ENCODE measurements at regions not wholly inside any gene's neighbourhood (a gene's known extent, or its start where the extent isn't known, plus 50 kb on each side); places are given as distances from the start of the nearest gene placed in this dataset.
A peak's percentile ranks its signal among the peaks of the same experiment; 100 is the strongest.

- no peak for DNase-seq (ENCODE audit: low spot score)
Measured at GRCh38 chr14:98114122-98114895, 1157.7 kb downstream of the BCL11B start.

DNA sequence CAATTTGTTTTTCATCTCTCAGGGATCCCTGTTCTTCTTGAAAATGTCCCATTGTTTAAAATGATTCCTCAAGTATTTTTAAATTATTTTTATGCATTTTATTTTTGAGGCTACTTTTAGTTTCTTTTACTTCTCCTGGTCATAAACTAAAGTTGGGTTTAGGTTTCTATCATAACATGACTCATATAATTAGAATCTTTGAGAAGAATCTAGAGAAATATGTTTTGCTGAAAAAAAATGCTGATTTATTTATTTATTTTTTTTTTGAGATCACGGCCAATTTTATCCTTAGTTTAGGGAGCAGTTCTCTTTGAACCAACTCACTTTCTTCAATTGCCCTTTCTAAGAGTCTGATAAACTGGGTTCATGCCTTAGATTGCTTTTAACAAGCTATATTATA is 1157.1 kb downstream of the BCL11B start:
- no peak for DNase-seq (ENCODE audit: low spot score)

DNA sequence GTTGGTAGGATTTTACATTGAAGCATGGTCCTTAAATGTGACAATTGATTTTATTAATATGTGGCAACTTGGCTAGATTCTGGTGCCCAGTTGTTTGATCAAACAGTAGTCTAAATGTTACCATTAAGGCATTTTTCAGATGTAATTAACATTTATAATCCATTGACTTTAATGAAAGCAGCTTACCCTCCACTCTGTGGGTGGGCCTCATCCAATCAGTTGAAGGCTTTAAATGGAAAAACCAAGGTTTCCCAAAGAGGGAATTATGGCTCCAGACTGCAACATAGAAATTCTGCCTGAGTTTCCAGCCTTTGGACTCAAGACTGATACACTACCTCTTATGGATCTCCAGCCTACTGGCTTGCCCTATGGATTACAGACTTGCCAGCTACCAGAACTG is 1153.2 kb downstream of the BCL11B start:
- DNase-seq (ENCODE audit: low spot score): no peak

DNA sequence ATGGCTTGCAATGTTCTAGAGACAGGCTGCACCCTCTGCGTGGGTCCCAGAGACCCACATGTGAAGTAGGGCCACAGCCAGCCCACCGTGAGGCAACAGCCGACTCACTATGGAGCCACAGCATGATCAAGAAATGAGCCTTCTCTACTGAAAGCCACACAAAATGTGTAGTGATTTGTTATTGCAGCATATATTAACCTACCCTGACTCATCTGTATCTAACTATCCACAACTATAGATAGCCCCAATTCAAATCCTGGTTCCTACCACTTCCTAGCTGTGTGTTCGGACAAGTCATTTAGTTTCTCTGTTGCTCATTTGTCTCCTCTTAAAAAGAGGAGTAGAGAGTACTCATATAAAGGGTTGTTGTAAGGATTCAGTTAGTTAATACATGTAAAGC is 1152.3 kb downstream of the BCL11B start:
- DNase-seq (ENCODE audit: low spot score): no peak

GRCh38 chr14:98120831-98121464 is 1151.0 kb downstream of the BCL11B start:
- no peak for DNase-seq (ENCODE audit: low spot score)

GRCh38 chr14:98122527-98122926 is 1149.5 kb downstream of the BCL11B start:
- DNase-seq (ENCODE audit: low spot score): no peak

DNA sequence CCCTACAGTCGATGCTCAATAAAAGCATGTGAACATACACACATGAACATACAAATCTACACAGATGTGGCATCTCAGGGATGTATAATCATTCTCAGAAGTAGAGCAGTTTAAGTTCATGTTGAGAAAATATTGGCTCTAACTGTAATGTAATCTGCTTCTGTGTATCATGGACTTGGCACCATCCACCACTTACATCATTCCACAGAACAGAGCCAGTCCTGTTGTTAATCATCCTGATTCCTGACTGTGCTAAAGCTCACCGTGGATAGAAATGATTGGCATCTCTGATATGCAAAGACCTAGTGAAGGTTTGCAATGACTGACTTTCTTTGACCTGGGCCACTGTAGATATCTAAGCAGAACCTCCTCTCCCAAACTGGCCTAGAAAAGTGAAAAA is 1141.3 kb downstream of the BCL11B start:
- DNase-seq (ENCODE audit: low spot score): no peak

DNA sequence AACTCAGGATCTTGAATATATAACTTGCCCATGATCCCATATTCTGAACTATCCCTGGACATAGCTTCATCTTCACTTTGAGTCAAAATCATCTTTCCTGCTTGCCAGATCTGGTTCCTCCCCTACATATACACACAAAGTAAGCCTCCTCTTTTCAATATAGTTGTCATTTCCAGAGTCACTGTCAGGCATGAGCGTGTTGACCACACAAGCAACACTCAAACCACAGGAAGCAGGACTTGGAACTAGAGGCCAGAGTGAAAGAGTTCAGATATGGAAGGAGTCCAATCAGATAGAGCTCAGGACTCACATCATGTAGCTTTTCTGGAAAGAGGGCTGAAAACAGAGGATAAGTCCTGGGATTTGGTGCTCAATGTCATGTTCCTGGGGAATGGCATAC is 1140.6 kb downstream of the BCL11B start:
- no peak for DNase-seq (ENCODE audit: low spot score)

DNA sequence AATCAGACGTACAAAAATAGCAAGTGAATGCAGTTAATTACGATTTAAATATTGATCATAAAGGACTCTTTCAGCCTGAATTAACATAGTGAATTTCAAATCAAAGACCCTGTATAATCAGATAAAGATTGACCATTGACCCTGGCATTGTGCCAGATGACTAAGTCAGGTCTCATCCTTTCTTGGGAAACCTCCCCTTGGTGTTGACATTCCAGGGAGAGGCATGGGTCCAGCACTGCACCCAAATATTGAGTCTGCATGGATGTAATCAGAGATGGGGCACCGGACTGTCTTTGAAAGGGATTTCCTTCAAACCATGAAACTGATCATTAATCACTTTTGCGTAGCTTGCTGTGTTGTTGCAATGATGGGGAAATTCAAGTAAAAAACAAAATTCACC is 1138.2 kb downstream of the BCL11B start:
- DNase-seq (ENCODE audit: low spot score): no peak

GRCh38 chr14:98136012-98136789 is 1135.8 kb downstream of the BCL11B start:
- DNase-seq (ENCODE audit: low spot score): no peak

DNA sequence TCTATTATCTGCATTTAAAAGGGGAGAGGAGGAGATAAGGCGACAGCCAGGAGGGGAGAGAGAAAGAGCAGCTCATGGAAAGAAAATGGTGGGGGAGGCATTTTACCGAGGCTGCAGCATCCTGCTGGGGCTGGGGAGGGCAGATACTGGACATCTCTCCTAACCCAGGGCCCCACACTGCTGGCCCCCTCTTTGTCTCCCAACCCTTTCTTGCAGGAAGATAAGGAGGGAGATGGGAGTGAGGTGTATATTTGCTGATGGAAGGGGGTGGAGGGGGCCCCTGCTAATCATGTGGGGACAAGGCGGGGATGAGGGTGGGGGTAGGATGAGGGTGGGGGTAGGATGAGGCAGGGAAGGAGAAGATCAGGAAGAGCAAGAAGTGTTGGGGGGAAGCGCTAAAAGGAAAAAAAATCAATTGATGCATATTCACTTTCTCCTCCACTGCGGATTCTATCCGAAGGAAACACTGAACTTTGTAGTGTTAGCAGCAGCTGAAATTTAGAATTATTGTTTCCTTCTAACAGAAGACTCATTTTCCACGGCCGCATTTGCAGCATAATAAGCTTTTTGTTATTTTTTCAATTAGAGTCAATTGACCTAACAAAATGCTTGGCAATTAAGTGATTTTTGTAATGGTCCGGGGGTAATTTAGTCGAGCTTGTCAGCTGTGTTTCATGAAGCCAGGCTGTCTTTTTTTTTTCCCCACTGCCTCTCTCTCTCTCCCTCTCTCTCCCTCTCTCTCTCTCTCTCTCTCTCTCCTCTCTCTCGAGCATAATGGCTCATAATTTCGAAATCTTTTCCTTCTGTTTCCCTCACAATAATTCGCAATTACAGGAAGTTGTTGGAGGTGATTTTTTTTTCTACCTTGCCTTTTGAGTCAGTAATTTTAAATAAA is 1134.6 kb downstream of the BCL11B start:
- no peak for DNase-seq (ENCODE audit: low spot score)

DNA sequence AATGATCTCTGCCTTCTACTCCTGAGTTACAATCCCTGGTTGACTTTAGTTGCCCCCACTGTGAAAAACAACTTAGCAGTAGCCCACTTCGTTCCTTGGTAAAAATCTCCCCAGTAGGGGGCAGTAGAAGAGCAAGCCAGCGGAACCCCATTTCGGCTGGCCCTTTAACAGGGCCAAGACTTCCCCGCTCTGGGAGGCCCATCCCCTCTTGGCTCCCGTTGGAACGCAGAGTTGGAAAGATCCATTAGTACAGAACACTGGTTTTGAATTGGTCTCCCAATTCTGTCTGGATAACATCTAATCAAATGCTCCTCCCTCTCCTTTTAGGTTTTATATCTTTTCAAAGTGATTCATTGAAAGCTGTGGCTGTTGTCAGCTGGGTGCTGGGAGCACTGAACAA is 1133.3 kb downstream of the BCL11B start:
- peak; percentile 85 for DNase-seq (ENCODE audit: low spot score)

GRCh38 chr14:98140862-98141530 is 1131.0 kb downstream of the BCL11B start:
- DNase-seq (ENCODE audit: low spot score): no peak

- DNase-seq (ENCODE audit: low spot score): no peak
Measured at GRCh38 chr14:98143566-98143965, 1128.4 kb downstream of the BCL11B start.

GRCh38 chr14:98144964-98145363 is 1127.0 kb downstream of the BCL11B start:
- no peak for DNase-seq (ENCODE audit: low spot score)

DNA sequence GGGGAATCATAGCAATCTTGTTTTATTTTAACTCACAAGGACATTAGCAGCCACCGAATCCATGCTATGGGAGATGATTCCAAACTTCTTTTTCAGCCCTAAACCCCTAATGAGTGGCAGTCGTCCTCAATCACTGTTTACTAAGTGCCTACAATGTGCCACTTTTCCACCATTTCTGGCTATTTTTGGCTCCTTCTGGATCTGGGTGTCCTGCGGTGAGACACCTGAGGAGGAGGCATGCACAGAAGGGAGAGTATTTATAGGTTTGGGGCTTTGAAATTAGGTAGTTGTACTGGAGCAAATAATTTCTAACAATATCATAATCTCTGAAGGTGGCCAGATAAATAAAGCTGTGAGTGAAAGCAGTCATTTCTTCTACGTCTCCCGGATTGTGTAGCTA is 1125.6 kb downstream of the BCL11B start:
- DNase-seq (ENCODE audit: low spot score): no peak

DNA sequence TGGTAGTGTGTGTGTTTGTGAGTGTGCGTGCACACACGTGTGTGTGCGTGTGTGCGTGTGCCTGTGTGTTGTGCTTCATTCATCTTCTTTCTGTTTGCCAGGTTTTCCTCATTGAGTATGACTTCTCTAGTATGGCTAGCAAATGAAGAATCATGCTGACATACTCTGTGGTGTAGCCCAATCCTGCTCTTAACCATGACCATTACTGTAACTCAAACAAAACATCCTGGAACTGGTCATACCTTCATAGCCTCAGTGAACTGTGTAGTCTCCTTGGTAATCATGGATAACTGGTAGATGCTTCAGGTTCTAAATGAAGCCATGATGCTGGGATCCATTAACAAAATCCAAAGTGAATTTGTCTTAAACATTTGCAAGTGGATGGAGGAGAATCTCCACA is 1117.7 kb downstream of the BCL11B start:
- DNase-seq (ENCODE audit: low spot score): no peak

DNA sequence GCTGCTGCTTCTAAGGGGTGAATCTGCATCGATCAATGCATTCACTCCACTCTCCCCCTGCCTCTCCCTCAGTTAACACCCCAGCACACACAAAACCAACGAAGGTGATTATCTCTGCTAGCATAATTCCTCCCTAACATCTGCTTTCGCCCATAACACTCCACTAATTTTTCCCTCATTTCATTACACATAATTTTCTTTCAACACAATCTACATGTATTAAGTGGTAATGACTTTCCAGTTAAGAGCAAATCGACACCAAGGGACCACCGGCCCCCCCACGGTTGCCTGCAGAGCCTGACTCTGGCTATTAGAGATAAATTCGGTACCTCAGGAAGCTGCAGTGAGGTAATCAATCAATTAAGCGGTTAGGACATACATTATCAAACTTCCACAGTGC is 1115.6 kb downstream of the BCL11B start:
- no peak for DNase-seq (ENCODE audit: low spot score)

DNA sequence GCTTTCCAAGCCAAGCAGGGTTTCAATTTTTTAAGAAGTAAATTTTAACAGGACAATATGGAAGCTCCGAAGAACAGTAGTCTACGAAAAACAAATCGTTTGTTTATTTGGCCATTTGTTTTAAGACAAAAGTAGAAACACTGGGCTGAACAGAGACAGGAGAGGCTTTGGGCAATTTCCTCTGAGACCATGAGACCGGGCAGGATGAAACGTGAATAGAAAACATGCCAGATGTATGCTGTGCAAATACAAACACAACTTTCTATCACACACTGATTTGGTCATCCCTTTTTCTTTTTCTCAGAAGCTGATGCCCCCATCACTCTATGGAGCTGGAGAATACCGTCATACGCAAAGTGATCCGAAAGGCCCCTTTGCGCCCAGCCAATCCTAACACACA is 1111.1 kb downstream of the BCL11B start:
- DNase-seq (ENCODE audit: low spot score): no peak

DNA sequence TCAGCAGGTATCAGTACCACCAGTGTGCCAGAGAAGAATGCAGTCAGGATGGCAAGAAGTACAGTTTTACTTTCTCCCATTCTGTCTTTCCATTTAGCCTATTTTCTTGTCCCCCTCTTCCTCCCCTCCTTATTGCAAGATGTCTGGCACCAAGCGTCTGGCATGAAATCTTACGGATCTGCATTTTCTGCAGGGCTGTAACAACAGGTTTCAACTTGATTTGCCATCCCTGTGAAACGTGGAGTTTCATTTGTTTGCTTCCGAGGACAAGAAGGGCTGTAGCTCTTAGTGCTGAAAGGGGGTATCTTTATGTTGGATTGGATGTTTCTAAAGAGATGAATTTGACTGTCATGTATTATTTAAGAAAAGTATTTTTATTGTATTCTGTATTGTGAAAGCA is 1110.6 kb downstream of the BCL11B start:
- no peak for DNase-seq (ENCODE audit: low spot score)

Data from CD4-positive, alpha-beta T cell treated with Interleukin-15 for 4 hours (primary cell).